Liver (tissue), 8 donors: ENCODE measurements at regions not wholly inside any gene's neighbourhood (a gene's known extent, or its start where the extent isn't known, plus 50 kb on each side); places are given as distances from the start of the nearest gene placed in this dataset.

Experiments
- DNase-seq: peaks from one replicate; pipeline ENCODE4 v3.0.0-alpha.2; 2017; ENCODE audit warnings: low spot score
- H3K27ac ChIP-seq, 2 donors: one replicate each; pipeline ENCODE4 v1.7.0; 2013; ENCODE audit warnings: inconsistent platforms in 2 of 2, low read length in 2 of 2, control low read depth in 1 of 2, low read depth in 1 of 2, mild to moderate bottlenecking in 1 of 2
- H3K27me3 ChIP-seq, 4 donors: one replicate each; pipeline versions ENCODE4 v1.6.1 to v1.7.0; 2013; ENCODE audit warnings: low read length in 3 of 4, inconsistent platforms in 1 of 4, mild to moderate bottlenecking in 1 of 4, moderate library complexity in 1 of 4; ENCODE audit not compliant: control insufficient read depth in 4 of 4, insufficient read depth in 4 of 4
- H3K36me3 ChIP-seq, 4 donors: one replicate each; pipeline versions ENCODE4 v1.6.1 to v1.7.0; 2013; ENCODE audit warnings: low read length in 3 of 4, mild to moderate bottlenecking in 3 of 4, low read depth in 1 of 4, moderate library complexity in 1 of 4; ENCODE audit not compliant: control insufficient read depth in 4 of 4, insufficient read depth in 3 of 4
- H3K4me1 ChIP-seq, 4 donors: one replicate each; pipeline versions ENCODE4 v1.6.1 to v1.7.0; 2013; ENCODE audit warnings: low read length in 3 of 4, mild to moderate bottlenecking in 3 of 4, moderate library complexity in 1 of 4; ENCODE audit not compliant: control insufficient read depth in 4 of 4, insufficient read depth in 4 of 4
- H3K4me3 ChIP-seq, 3 donors: one replicate each; pipeline versions ENCODE4 v1.6.1 to v1.7.0; 2013; ENCODE audit warnings: low read length in 3 of 3, control low read depth in 1 of 3, low read depth in 1 of 3, mild to moderate bottlenecking in 1 of 3
- H3K9ac ChIP-seq, 2 donors: one replicate each; pipeline ENCODE4 v1.7.0; 2013; ENCODE audit warnings: low read length in 2 of 2, mild to moderate bottlenecking in 2 of 2, moderate library complexity in 2 of 2, control low read depth in 1 of 2, low read depth in 1 of 2
- H3K9me3 ChIP-seq, 4 donors: one replicate each; pipeline versions ENCODE4 v1.6.1 to v1.7.0; 2013; ENCODE audit warnings: low read length in 3 of 4; ENCODE audit not compliant: control insufficient read depth in 4 of 4
- EGR1 ChIP-seq, 2 donors: IDR thresholded peaks; 2 replicates each; pipeline ENCODE4 v1.6.1; 2016 to 2018; ENCODE audit warnings: antibody characterized with exemption in 2 of 2, low read depth in 2 of 2
- FOXA1 ChIP-seq: IDR thresholded peaks from 2 replicates; pipeline ENCODE4 v1.6.1; 2016; ENCODE audit warnings: antibody characterized with exemption
- FOXA2 ChIP-seq: IDR thresholded peaks from 2 replicates; pipeline ENCODE4 v1.6.1; 2016; ENCODE audit warnings: antibody characterized with exemption
- GABPA ChIP-seq, 2 donors: IDR thresholded peaks in 1 of 2; conservative IDR thresholded peaks in 1 of 2; 2 replicates each; pipeline ENCODE4 v1.6.1; 2016; ENCODE audit warnings: antibody characterized with exemption in 2 of 2, mild to moderate bottlenecking in 1 of 2, moderate library complexity in 1 of 2
- HNF4A ChIP-seq, 2 donors: conservative IDR thresholded peaks; 2 replicates each; pipeline ENCODE4 v1.6.1; 2016; ENCODE audit warnings: antibody characterized with exemption in 2 of 2, mild to moderate bottlenecking in 2 of 2
- HNF4G ChIP-seq: IDR thresholded peaks from 2 replicates; pipeline ENCODE4 v1.6.1; 2016; ENCODE audit warnings: antibody characterized with exemption
- JUND ChIP-seq, 2 donors: IDR thresholded peaks; 2 replicates each; pipeline ENCODE4 v1.6.1; 2016; ENCODE audit warnings: antibody characterized with exemption in 2 of 2
- NR2F2 ChIP-seq: IDR thresholded peaks from 2 replicates; pipeline ENCODE4 v1.6.1; 2016; ENCODE audit warnings: antibody characterized with exemption
- RAD21 ChIP-seq, 2 donors: IDR thresholded peaks; 2 replicates each; pipeline ENCODE4 v1.6.1; 2016; ENCODE audit warnings: antibody characterized with exemption in 2 of 2, mild to moderate bottlenecking in 2 of 2
- SP1 ChIP-seq: IDR thresholded peaks from 2 replicates; pipeline ENCODE4 v1.6.1; 2018; ENCODE audit warnings: antibody characterized with exemption, mild to moderate bottlenecking
- TAF1 ChIP-seq: conservative IDR thresholded peaks from 2 replicates; pipeline ENCODE4 v1.6.1; 2016; ENCODE audit warnings: antibody characterized with exemption, mild to moderate bottlenecking
- YY1 ChIP-seq: IDR thresholded peaks from 2 replicates; pipeline ENCODE4 v1.6.1; 2016; ENCODE audit warnings: antibody characterized with exemption, mild to moderate bottlenecking
- WGBS: extraction: QIAGEN DNeasy Blood & Tissue Kit; methylation state at CpG from one replicate; pipeline ENCODE4 v1.1.7; 2013; 5-methylcytosine and 5-hydroxymethylcytosine counted together
- TF ChIP-seq, protein P1 (sequence below): IDR thresholded peaks from 2 replicates; pipeline ENCODE4 v1.6.1; 2016; ENCODE audit warnings: antibody characterized with exemption
- TF ChIP-seq, protein P2 (sequence below): IDR thresholded peaks from 2 replicates; pipeline ENCODE4 v1.6.1; 2016; ENCODE audit warnings: antibody characterized with exemption, mild to moderate bottlenecking
- TF ChIP-seq, protein P3 (sequence below): IDR thresholded peaks from 2 replicates; pipeline ENCODE4 v1.6.1; 2016; ENCODE audit warnings: antibody characterized with exemption
- TF ChIP-seq, protein P4 (sequence below): IDR thresholded peaks from 2 replicates; pipeline ENCODE4 v1.6.1; 2016; ENCODE audit warnings: antibody characterized with exemption
- TF ChIP-seq, protein P5 (sequence below): fragments of 150-350 bp; IDR thresholded peaks from 2 replicates; pipeline ENCODE4 v1.5.1; 2017; ENCODE audit warnings: improper control_type of control experiment, low read depth, low read length; ENCODE audit not compliant: missing input control
- donor health status: healthy.
- donor health status: healthy.
- donor health status: healthy.
- donor health status: healthy.
- donor health status: healthy.

DNA sequence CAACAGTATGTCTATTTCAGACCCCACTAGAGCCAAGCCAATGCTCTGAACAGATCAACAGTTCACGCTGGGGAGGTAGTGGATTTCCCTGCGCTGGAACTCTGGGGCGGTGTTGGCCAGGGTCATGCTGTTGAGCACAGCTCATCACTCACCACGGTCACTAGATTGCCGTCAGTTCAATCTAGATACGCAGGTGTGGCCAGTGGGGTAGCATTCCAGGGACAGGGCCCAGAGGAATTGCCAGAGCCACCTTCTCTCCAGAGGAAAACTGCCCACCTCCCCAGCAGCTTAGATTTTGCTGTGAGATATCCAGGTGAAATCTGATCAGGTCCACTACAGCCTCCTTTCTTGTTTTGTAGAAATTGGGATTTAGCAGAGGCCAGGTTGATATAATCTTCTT lies 101.8 kb downstream of the SOX11 start:
- Histone ChIP-seq H3K9me3 (no peaks in the 10 kb centered on the region), H3K36me3 (no peaks in the 10 kb centered on the region), H3K27me3 (no peaks in the 10 kb centered on the region), H3K4me3 (no peak overlapping the region), H3K4me1 (no peaks in the 10 kb centered on the region), H3K9ac (no peak overlapping the region), H3K27ac (no peak overlapping the region)
- WGBS = 61% methylated on average over 6 of the region's 6 CpGs
- DNase-seq = no peak
- TF ChIP-seq, protein P1, sequence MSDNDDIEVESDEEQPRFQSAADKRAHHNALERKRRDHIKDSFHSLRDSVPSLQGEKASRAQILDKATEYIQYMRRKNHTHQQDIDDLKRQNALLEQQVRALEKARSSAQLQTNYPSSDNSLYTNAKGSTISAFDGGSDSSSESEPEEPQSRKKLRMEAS = no peak
- TF ChIP-seq, protein P2, sequence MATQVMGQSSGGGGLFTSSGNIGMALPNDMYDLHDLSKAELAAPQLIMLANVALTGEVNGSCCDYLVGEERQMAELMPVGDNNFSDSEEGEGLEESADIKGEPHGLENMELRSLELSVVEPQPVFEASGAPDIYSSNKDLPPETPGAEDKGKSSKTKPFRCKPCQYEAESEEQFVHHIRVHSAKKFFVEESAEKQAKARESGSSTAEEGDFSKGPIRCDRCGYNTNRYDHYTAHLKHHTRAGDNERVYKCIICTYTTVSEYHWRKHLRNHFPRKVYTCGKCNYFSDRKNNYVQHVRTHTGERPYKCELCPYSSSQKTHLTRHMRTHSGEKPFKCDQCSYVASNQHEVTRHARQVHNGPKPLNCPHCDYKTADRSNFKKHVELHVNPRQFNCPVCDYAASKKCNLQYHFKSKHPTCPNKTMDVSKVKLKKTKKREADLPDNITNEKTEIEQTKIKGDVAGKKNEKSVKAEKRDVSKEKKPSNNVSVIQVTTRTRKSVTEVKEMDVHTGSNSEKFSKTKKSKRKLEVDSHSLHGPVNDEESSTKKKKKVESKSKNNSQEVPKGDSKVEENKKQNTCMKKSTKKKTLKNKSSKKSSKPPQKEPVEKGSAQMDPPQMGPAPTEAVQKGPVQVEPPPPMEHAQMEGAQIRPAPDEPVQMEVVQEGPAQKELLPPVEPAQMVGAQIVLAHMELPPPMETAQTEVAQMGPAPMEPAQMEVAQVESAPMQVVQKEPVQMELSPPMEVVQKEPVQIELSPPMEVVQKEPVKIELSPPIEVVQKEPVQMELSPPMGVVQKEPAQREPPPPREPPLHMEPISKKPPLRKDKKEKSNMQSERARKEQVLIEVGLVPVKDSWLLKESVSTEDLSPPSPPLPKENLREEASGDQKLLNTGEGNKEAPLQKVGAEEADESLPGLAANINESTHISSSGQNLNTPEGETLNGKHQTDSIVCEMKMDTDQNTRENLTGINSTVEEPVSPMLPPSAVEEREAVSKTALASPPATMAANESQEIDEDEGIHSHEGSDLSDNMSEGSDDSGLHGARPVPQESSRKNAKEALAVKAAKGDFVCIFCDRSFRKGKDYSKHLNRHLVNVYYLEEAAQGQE = no peak
- TF ChIP-seq YY1 (no peak), NR2F2 (no peak), SP1 (no peak), FOXA2 (no peak), RAD21 (IDR thresholded peaks at IDR 0.05) (no peak), GABPA (IDR thresholded peaks at IDR 0.05 in 1 of 2, conservative IDR thresholded peaks at IDR 0.05 in 1 of 2) (no peak), JUND (IDR thresholded peaks at IDR 0.05) (no peak), FOXA1 (no peak), HNF4G (no peak), EGR1 (IDR thresholded peaks at IDR 0.05; ENCODE audit: low read depth in 2 of 2) (no peak), HNF4A (conservative IDR thresholded peaks at IDR 0.05) (no peak)

DNA sequence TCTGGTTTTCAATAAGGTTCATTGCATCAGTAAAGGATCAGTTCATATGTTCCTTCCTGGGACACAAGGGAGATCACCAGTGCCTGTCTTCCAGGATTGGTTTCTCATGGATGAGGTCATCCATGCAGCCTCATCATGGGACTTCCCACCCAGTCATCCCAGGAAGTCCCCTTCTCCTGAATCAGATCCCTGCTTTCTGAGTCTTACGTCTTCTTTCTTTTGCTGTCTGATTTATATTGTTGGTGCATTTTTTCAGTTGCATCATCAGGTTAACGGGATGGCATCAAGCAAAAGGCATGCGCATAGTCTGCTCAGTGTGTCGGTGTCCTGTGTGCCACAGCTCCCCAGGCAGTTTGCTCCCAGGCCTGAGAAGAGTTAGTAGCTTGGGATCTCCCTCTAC lies 105.9 kb downstream of the SOX11 start:
- TF ChIP-seq RAD21 (IDR thresholded peaks at IDR 0.05) (no peak), HNF4G (no peak), HNF4A (conservative IDR thresholded peaks at IDR 0.05) (no peak), YY1 (no peak), NR2F2 (no peak), GABPA (IDR thresholded peaks at IDR 0.05 in 1 of 2, conservative IDR thresholded peaks at IDR 0.05 in 1 of 2) (no peak), TAF1 (no peak)
- TF ChIP-seq, protein P3, sequence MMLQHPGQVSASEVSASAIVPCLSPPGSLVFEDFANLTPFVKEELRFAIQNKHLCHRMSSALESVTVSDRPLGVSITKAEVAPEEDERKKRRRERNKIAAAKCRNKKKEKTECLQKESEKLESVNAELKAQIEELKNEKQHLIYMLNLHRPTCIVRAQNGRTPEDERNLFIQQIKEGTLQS = no peak
- TF ChIP-seq, protein P4, sequence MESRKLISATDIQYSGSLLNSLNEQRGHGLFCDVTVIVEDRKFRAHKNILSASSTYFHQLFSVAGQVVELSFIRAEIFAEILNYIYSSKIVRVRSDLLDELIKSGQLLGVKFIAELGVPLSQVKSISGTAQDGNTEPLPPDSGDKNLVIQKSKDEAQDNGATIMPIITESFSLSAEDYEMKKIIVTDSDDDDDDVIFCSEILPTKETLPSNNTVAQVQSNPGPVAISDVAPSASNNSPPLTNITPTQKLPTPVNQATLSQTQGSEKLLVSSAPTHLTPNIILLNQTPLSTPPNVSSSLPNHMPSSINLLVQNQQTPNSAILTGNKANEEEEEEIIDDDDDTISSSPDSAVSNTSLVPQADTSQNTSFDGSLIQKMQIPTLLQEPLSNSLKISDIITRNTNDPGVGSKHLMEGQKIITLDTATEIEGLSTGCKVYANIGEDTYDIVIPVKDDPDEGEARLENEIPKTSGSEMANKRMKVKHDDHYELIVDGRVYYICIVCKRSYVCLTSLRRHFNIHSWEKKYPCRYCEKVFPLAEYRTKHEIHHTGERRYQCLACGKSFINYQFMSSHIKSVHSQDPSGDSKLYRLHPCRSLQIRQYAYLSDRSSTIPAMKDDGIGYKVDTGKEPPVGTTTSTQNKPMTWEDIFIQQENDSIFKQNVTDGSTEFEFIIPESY = no peak
- TF ChIP-seq, protein P5, sequence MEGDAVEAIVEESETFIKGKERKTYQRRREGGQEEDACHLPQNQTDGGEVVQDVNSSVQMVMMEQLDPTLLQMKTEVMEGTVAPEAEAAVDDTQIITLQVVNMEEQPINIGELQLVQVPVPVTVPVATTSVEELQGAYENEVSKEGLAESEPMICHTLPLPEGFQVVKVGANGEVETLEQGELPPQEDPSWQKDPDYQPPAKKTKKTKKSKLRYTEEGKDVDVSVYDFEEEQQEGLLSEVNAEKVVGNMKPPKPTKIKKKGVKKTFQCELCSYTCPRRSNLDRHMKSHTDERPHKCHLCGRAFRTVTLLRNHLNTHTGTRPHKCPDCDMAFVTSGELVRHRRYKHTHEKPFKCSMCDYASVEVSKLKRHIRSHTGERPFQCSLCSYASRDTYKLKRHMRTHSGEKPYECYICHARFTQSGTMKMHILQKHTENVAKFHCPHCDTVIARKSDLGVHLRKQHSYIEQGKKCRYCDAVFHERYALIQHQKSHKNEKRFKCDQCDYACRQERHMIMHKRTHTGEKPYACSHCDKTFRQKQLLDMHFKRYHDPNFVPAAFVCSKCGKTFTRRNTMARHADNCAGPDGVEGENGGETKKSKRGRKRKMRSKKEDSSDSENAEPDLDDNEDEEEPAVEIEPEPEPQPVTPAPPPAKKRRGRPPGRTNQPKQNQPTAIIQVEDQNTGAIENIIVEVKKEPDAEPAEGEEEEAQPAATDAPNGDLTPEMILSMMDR = no peak
- peaks cover 0 to 6% (median 0%) of the 10 kb centered on the region in 4 donors for H3K9me3 ChIP-seq

More for the DNA sequence above, 105.9 kb downstream of the SOX11 start:
- WGBS = 80% methylated on average over 4 of the region's 4 CpGs
- Histone ChIP-seq H3K27ac (no peak overlapping the region), H3K9ac (no peak overlapping the region), H3K27me3 (no peaks in the 10 kb centered on the region), H3K4me1 (no peaks in the 10 kb centered on the region), H3K4me3 (no peak overlapping the region), H3K36me3 (no peaks in the 10 kb centered on the region)
- DNase-seq = no peak
